Neural progenitor cell (in vitro differentiated cells): ENCODE measurements at regions not wholly inside any gene's neighbourhood (a gene's known extent, or its start where the extent isn't known, plus 50 kb on each side); places are given as distances from the start of the nearest gene placed in this dataset.

ENCODE experiments used
- DNase-seq: peaks from one replicate; pipeline ENCODE4 v3.0.0-alpha.2; 2016; ENCODE audit warnings: low spot score
- H2AFZ ChIP-seq: fragments of 200-600 bp; sonication (generic); replicated peaks from 2 replicates; pipeline ENCODE4 v1.6.1; 2016; ENCODE audit warnings: antibody characterized with exemption
- H3F3A ChIP-seq: fragments of 200-600 bp; sonication (generic); 2 replicates; pipeline ENCODE4 v1.6.1; 2016; ENCODE audit warnings: antibody characterized with exemption, low read depth
- H3K27ac ChIP-seq: fragments of 200-600 bp; sonication (generic); 2 replicates; pipeline ENCODE4 v1.5.1; 2016; ENCODE audit warnings: mild to moderate bottlenecking
- H3K27me3 ChIP-seq: fragments of 200-600 bp; sonication (generic); 2 replicates; pipeline ENCODE4 v1.6.1; 2016; ENCODE audit warnings: mild to moderate bottlenecking, moderate library complexity
- H3K36me3 ChIP-seq: fragments of 200-600 bp; sonication (generic); 2 replicates; pipeline ENCODE4 v1.5.1; 2016
- H3K4me1 ChIP-seq: fragments of 200-600 bp; sonication (generic); 2 replicates; pipeline ENCODE4 v1.6.1; 2016; ENCODE audit warnings: mixed run types
- H3K4me2 ChIP-seq: fragments of 200-600 bp; sonication (generic); 2 replicates; pipeline ENCODE4 v1.6.1; 2016
- H3K4me3 ChIP-seq: fragments of 200-600 bp; sonication (generic); 2 replicates; pipeline ENCODE4 v1.5.1; 2016
- H3K79me2 ChIP-seq: fragments of 200-600 bp; sonication (generic); 2 replicates; pipeline ENCODE4 v1.6.1; 2016; ENCODE audit warnings: low read depth
- H3K9ac ChIP-seq: fragments of 200-600 bp; sonication (generic); 2 replicates; pipeline ENCODE4 v1.6.1; 2016
- H3K9me3 ChIP-seq: fragments of 200-600 bp; sonication (generic); 2 replicates; pipeline ENCODE4 v1.5.1; 2016; ENCODE audit warnings: low read depth
- H4K20me1 ChIP-seq: fragments of 200-600 bp; sonication (generic); 2 replicates; pipeline ENCODE4 v1.6.1; 2016; ENCODE audit warnings: low read depth
- H3K27ac Mint-ChIP-seq: 3 replicates; pipeline ENCODE4 v1.8.0; 2021; ENCODE audit warnings: mixed read lengths
- H3K27me3 Mint-ChIP-seq: 2 replicates; pipeline ENCODE4 v1.8.0; 2022; ENCODE audit warnings: low read depth, mild to moderate bottlenecking, inconsistent platforms, moderate library complexity, mixed read lengths; ENCODE audit not compliant: insufficient read depth
- H3K36me3 Mint-ChIP-seq: 3 replicates; pipeline ENCODE4 v1.8.0; 2021; ENCODE audit warnings: mixed read lengths
- H3K4me1 Mint-ChIP-seq: 3 replicates; pipeline ENCODE4 v1.8.0; 2021; ENCODE audit warnings: mixed read lengths
- H3K4me3 Mint-ChIP-seq: 3 replicates; pipeline ENCODE4 v1.8.0; 2021; ENCODE audit warnings: mild to moderate bottlenecking, moderate library complexity, mixed read lengths
- H3K9me3 Mint-ChIP-seq: 3 replicates; pipeline ENCODE4 v1.8.0; 2020; ENCODE audit warnings: mixed read lengths
- CTCF ChIP-seq: fragments of 200-600 bp; sonication (generic); IDR thresholded peaks from 2 replicates; pipeline ENCODE4 v1.5.1; 2017; ENCODE audit warnings: antibody characterized with exemption, mild to moderate bottlenecking
- EZH2 ChIP-seq: fragments of 200-600 bp; sonication (generic); IDR thresholded peaks from 2 replicates; pipeline ENCODE4 v1.6.1; 2017; ENCODE audit warnings: antibody characterized with exemption, mild to moderate bottlenecking, moderate library complexity
- EZH2phosphoT487 ChIP-seq: fragments of 200-600 bp; sonication (generic); IDR thresholded peaks from 2 replicates; pipeline ENCODE4 v1.6.1; 2017; ENCODE audit warnings: antibody characterized with exemption

GRCh38 chr11:37804666-37805065 lies 1206.6 kb upstream of the RAG2 start:
- no peaks in the 10 kb centered on the region for H3K27me3 Mint-ChIP-seq
- no peak for DNase-seq
- Histone ChIP-seq H3K36me3 (no peaks in the 10 kb centered on the region), H3K4me2 (no peak overlapping the region), H2AFZ (no peak overlapping the region), H3K9me3 (no peaks in the 10 kb centered on the region), H3F3A (no peaks in the 10 kb centered on the region), H3K4me3 (no peak overlapping the region), H4K20me1 (no peaks in the 10 kb centered on the region), H3K9ac (no peak overlapping the region), H3K4me1 (no peaks in the 10 kb centered on the region), H3K27ac (no peak overlapping the region), H3K79me2 (no peaks in the 10 kb centered on the region), H3K27me3 (no peaks in the 10 kb centered on the region)
- no peak overlapping the region for H3K27ac Mint-ChIP-seq
- no peaks in the 10 kb centered on the region for H3K36me3 Mint-ChIP-seq
- no peaks in the 10 kb centered on the region for H3K9me3 Mint-ChIP-seq
- no peak for TF ChIP-seq EZH2phosphoT487
- TF ChIP-seq CTCF: no peak
- no peak for TF ChIP-seq EZH2
- H3K4me3 Mint-ChIP-seq: no peak overlapping the region
- peaks cover 2% of the 10 kb centered on the region for H3K4me1 Mint-ChIP-seq

DNA sequence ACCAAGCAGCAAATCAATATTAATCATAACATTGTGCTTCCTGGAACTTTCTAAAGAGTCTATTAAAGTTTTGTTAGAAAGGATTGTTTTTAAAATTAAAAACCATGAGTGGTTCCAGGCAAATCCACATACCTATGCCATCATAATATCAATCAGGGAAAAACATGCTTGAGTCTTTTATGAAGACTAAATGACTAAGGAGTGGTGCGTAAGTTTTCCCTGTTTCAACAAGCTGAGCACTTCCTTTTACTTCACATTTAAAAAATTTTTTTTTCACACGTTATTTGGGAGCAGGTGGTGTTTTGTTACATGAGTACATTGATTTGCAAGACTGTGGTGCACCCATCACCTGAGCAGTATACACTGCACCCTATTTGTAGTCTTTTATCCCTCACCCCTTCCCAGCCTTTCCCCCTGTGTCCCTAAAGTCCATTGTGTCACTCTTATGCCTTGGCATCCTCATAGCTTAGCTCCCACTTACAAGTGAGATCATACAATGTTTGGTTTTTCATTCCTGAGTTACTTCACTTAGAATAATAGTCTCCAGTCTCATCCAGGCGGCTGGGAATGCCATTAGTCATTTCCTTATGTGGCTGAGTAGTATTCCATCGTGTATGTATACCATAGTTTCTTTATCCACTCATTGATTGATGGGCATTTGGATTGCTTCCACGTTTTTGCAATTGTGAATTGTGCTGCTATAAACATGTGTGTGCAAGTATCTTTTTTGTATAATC lies 1190.3 kb upstream of the RAG2 start:
- H3K36me3 Mint-ChIP-seq: no peaks in the 10 kb centered on the region
- no peak for DNase-seq
- Histone ChIP-seq H3K9me3 (peaks cover 9% of the 10 kb centered on the region), H3K36me3 (no peaks in the 10 kb centered on the region), H3K4me3 (no peak overlapping the region), H3K4me2 (no peak overlapping the region), H2AFZ (no peak overlapping the region), H3K9ac (no peak overlapping the region), H3F3A (no peaks in the 10 kb centered on the region), H4K20me1 (no peaks in the 10 kb centered on the region), H3K27me3 (no peaks in the 10 kb centered on the region), H3K27ac (no peak overlapping the region), H3K79me2 (no peaks in the 10 kb centered on the region), H3K4me1 (no peaks in the 10 kb centered on the region)
- H3K4me1 Mint-ChIP-seq: no peaks in the 10 kb centered on the region
- TF ChIP-seq CTCF (no peak), EZH2 (no peak), EZH2phosphoT487 (no peak)
- H3K9me3 Mint-ChIP-seq: peaks cover 26% of the 10 kb centered on the region
- H3K4me3 Mint-ChIP-seq: no peak overlapping the region
- H3K27me3 Mint-ChIP-seq: peaks cover 2% of the 10 kb centered on the region
- H3K27ac Mint-ChIP-seq: no peak overlapping the region

- Histone ChIP-seq H3K36me3 (no peaks in the 10 kb centered on the region), H3K9me3 (peaks cover 9% of the 10 kb centered on the region), H3K4me2 (no peak overlapping the region), H3K9ac (no peak overlapping the region), H3K4me1 (no peaks in the 10 kb centered on the region), H3F3A (no peaks in the 10 kb centered on the region), H3K4me3 (no peak overlapping the region), H3K27ac (no peak overlapping the region), H3K79me2 (no peaks in the 10 kb centered on the region), H4K20me1 (no peaks in the 10 kb centered on the region), H2AFZ (no peak overlapping the region), H3K27me3 (no peaks in the 10 kb centered on the region)
- no peak for DNase-seq
- peaks cover 38% of the 10 kb centered on the region for H3K9me3 Mint-ChIP-seq
- no peaks in the 10 kb centered on the region for H3K4me1 Mint-ChIP-seq
- H3K36me3 Mint-ChIP-seq: peaks cover 3% of the 10 kb centered on the region
- H3K4me3 Mint-ChIP-seq: no peak overlapping the region
- no peak overlapping the region for H3K27ac Mint-ChIP-seq
- H3K27me3 Mint-ChIP-seq: peaks cover 2% of the 10 kb centered on the region
- TF ChIP-seq CTCF: no peak
- no peak for TF ChIP-seq EZH2
- no peak for TF ChIP-seq EZH2phosphoT487
Measured at GRCh38 chr11:37786214-37786755, 1188.2 kb upstream of the RAG2 start.
